HL-60 (cell line): ENCODE measurements at regions not wholly inside any gene's neighbourhood (a gene's known extent, or its start where the extent isn't known, plus 50 kb on each side); places are given as distances from the start of the nearest gene placed in this dataset.

ENCODE experiments used
- GABPA ChIP-seq: IDR thresholded peaks from 2 replicates; pipeline ENCODE4 v1.6.1; 2012; ENCODE audit warnings: low read depth
- POLR2AphosphoS5 ChIP-seq: IDR thresholded peaks from 2 replicates; pipeline ENCODE4 v1.6.1; 2012; ENCODE audit warnings: low read depth
- REST ChIP-seq: IDR thresholded peaks from 2 replicates; pipeline ENCODE4 v1.6.1; 2012; ENCODE audit warnings: low read depth; ENCODE audit not compliant: insufficient replicate concordance
- SPI1 ChIP-seq: IDR thresholded peaks from 2 replicates; pipeline ENCODE4 v1.6.1; 2012; ENCODE audit warnings: low read depth, mild to moderate bottlenecking, borderline replicate concordance
- TF ChIP-seq, protein P1 (sequence below): IDR thresholded peaks from one replicate; pipeline ENCODE4 v1.5.1; 2011; ENCODE audit warnings: low read length, control low read depth, inconsistent platforms; ENCODE audit not compliant: insufficient read depth

DNA sequence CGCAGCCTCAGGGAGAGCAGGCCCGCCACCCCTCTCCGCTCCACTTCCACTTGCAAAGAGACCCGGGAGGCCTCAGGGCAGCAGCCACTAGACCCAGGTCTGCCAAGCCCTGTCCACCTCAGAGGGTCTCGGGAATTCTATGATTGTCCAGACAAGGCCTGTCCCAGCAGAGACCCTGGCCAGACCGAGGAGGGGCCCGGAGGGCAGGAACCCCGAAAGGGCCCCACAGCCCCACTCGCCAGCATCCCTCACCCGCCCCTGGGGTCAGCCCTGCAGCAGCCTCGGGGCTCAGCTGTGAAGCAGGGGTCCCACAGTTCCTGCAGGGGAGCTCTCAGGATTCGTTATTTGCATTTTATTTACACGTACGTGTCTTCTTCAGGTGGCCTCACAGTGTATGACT is 269.5 kb downstream of the EIPR1 start:
- TF ChIP-seq, protein P1, sequence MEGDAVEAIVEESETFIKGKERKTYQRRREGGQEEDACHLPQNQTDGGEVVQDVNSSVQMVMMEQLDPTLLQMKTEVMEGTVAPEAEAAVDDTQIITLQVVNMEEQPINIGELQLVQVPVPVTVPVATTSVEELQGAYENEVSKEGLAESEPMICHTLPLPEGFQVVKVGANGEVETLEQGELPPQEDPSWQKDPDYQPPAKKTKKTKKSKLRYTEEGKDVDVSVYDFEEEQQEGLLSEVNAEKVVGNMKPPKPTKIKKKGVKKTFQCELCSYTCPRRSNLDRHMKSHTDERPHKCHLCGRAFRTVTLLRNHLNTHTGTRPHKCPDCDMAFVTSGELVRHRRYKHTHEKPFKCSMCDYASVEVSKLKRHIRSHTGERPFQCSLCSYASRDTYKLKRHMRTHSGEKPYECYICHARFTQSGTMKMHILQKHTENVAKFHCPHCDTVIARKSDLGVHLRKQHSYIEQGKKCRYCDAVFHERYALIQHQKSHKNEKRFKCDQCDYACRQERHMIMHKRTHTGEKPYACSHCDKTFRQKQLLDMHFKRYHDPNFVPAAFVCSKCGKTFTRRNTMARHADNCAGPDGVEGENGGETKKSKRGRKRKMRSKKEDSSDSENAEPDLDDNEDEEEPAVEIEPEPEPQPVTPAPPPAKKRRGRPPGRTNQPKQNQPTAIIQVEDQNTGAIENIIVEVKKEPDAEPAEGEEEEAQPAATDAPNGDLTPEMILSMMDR: no peak
- TF ChIP-seq REST: no peak
- TF ChIP-seq SPI1: no peak
- no peak for TF ChIP-seq POLR2AphosphoS5
- TF ChIP-seq GABPA: no peak
